Mesenchymal stem cell (in vitro differentiated cells and primary cell): ENCODE measurements at regions not wholly inside any gene's neighbourhood (a gene's known extent, or its start where the extent isn't known, plus 50 kb on each side); places are given as distances from the start of the nearest gene placed in this dataset.

Experiments
- DNase-seq: peaks from one replicate; pipeline ENCODE4 v3.0.0-alpha.2; 2013
- H2AFZ ChIP-seq: one replicate; pipeline ENCODE4 v1.6.1; 2013; ENCODE audit warnings: low read depth, mild to moderate bottlenecking, control low read depth, inconsistent platforms, low read length, moderate library complexity
- H2AK5ac ChIP-seq: 2 replicates; pipeline ENCODE4 v1.6.1; 2013; ENCODE audit warnings: low read length, moderate library complexity, mild to moderate bottlenecking, inconsistent platforms; ENCODE audit not compliant: severe bottlenecking
- H2BK120ac ChIP-seq: one replicate; pipeline ENCODE4 v1.6.1; 2013; ENCODE audit warnings: low read depth, mild to moderate bottlenecking, inconsistent platforms, low read length, moderate library complexity
- H2BK12ac ChIP-seq, 2 experiments: one replicate each; pipeline ENCODE4 v1.6.1; 2013; ENCODE audit warnings: inconsistent platforms in 2 of 2, low read length in 2 of 2, mild to moderate bottlenecking in 2 of 2, moderate library complexity in 2 of 2, control low read depth in 1 of 2
- H2BK15ac ChIP-seq: one replicate; pipeline ENCODE4 v1.6.1; 2013; ENCODE audit warnings: mild to moderate bottlenecking, low read depth, inconsistent platforms; ENCODE audit not compliant: poor library complexity, severe bottlenecking
- H2BK5ac ChIP-seq: 2 replicates; pipeline ENCODE4 v1.6.1; 2013; ENCODE audit warnings: low read depth, mild to moderate bottlenecking, low read length, control low read depth, inconsistent platforms; ENCODE audit not compliant: poor library complexity, severe bottlenecking
- H3K14ac ChIP-seq, 2 experiments: one replicate each; pipeline ENCODE4 v1.6.1; 2013; ENCODE audit warnings: inconsistent platforms in 2 of 2, low read length in 2 of 2, control low read depth in 1 of 2, mild to moderate bottlenecking in 1 of 2, moderate library complexity in 1 of 2
- H3K18ac ChIP-seq, 2 experiments: one replicate each; pipeline ENCODE4 v1.6.1; 2013; ENCODE audit warnings: inconsistent platforms in 2 of 2, low read length in 2 of 2, control low read depth in 1 of 2, low read depth in 1 of 2, mild to moderate bottlenecking in 1 of 2
- H3K23ac ChIP-seq, 2 experiments: one replicate each; pipeline ENCODE4 v1.6.1; 2013; ENCODE audit warnings: inconsistent platforms in 2 of 2, low read length in 2 of 2, mild to moderate bottlenecking in 2 of 2, moderate library complexity in 2 of 2, control low read depth in 1 of 2
- H3K27ac ChIP-seq: 2 replicates; pipeline ENCODE4 v1.5.1; 2013; ENCODE audit warnings: mild to moderate bottlenecking, moderate library complexity, low read length, control low read depth, inconsistent platforms; ENCODE audit not compliant: poor library complexity, severe bottlenecking
- H3K27me3 ChIP-seq, 2 experiments: 2 replicates each; pipeline versions ENCODE4 v1.6.1 to v1.7.0; 2013; ENCODE audit warnings: low read length in 2 of 2, mild to moderate bottlenecking in 2 of 2, moderate library complexity in 2 of 2, control low read depth in 1 of 2, inconsistent platforms in 1 of 2; ENCODE audit not compliant: control insufficient read depth in 1 of 2, insufficient read depth in 1 of 2
- H3K36me3 ChIP-seq, 2 experiments: 2 replicates each; pipeline versions ENCODE4 v1.6.1 to v1.7.0; 2013; ENCODE audit warnings: low read length in 2 of 2, control low read depth in 1 of 2, inconsistent platforms in 1 of 2, low read depth in 1 of 2, mild to moderate bottlenecking in 1 of 2; ENCODE audit not compliant: insufficient read depth in 2 of 2, control insufficient read depth in 1 of 2
- H3K4ac ChIP-seq, 2 experiments: one replicate each; pipeline ENCODE4 v1.6.1; 2013; ENCODE audit warnings: inconsistent platforms in 2 of 2, low read length in 2 of 2, mild to moderate bottlenecking in 2 of 2, moderate library complexity in 2 of 2, control low read depth in 1 of 2, low read depth in 1 of 2
- H3K4me1 ChIP-seq: 2 replicates; pipeline ENCODE4 v1.6.1; 2013; ENCODE audit warnings: low read depth, low read length, control low read depth; ENCODE audit not compliant: control insufficient read depth, insufficient read depth
- H3K4me2 ChIP-seq: 2 replicates; pipeline ENCODE4 v1.6.1; 2013; ENCODE audit warnings: low read length, mild to moderate bottlenecking, inconsistent platforms; ENCODE audit not compliant: poor library complexity, severe bottlenecking
- H3K4me3 ChIP-seq, 2 experiments: 2 replicates each; pipeline versions ENCODE4 v1.5.1 to v1.7.0; 2013; ENCODE audit warnings: low read length in 2 of 2, mild to moderate bottlenecking in 2 of 2, control low read depth in 1 of 2, low read depth in 1 of 2; ENCODE audit not compliant: insufficient read depth in 1 of 2
- H3K79me1 ChIP-seq: replicated peaks from 2 replicates; pipeline ENCODE4 v1.6.1; 2013; ENCODE audit warnings: mild to moderate bottlenecking, control low read depth, low read length, inconsistent platforms; ENCODE audit not compliant: poor library complexity, severe bottlenecking
- H3K9ac ChIP-seq: 2 replicates; pipeline ENCODE4 v1.7.0; 2013; ENCODE audit warnings: mild to moderate bottlenecking, low read length, moderate library complexity
- H3K9me3 ChIP-seq: 2 replicates; pipeline ENCODE4 v1.7.0; 2013; ENCODE audit warnings: mild to moderate bottlenecking, low read length; ENCODE audit not compliant: control insufficient read depth
- H4K8ac ChIP-seq: one replicate; pipeline ENCODE4 v1.6.1; 2013; ENCODE audit warnings: inconsistent platforms, mild to moderate bottlenecking, low read length, moderate library complexity
- H4K91ac ChIP-seq: one replicate; pipeline ENCODE4 v1.6.1; 2013; ENCODE audit warnings: mild to moderate bottlenecking, low read length, inconsistent platforms
- WGBS: methylation state at CpG from one replicate; pipeline ENCODE4 v1.1.7; 2013; ENCODE audit warnings: mixed read lengths; 5-methylcytosine and 5-hydroxymethylcytosine counted together

- Histone ChIP-seq H2AK5ac (no peak overlapping the region), H3K27me3 (no peaks in the 10 kb centered on the region), H3K4ac (no peak overlapping the region), H3K4me1 (no peaks in the 10 kb centered on the region), H3K23ac (no peak overlapping the region), H3K27ac (no peak overlapping the region), H2BK15ac (no peak overlapping the region), H3K9me3 (peaks cover 7% of the 10 kb centered on the region), H3K4me2 (no peak overlapping the region), H2AFZ (no peak overlapping the region), H3K14ac (no peak overlapping the region), H4K91ac (no peak overlapping the region), H3K79me1 (no peaks in the 10 kb centered on the region), H3K18ac (no peak overlapping the region), H2BK5ac (no peak overlapping the region), H2BK120ac (no peak overlapping the region), H3K4me3 (no peak overlapping the region), H4K8ac (no peak overlapping the region), H3K36me3 (no peaks in the 10 kb centered on the region), H3K9ac (no peak overlapping the region), H2BK12ac (no peak overlapping the region)
- no peak for DNase-seq
- no CpG with 5 or more reads among the region's 3 CpGs for WGBS
Measured at GRCh38 chr3:38940394-38940793, 111.3 kb downstream of the SCN11A start.

- peaks cover 0 to 30% of the 10 kb centered on the region in 2 experiments for H3K27me3 ChIP-seq
- no peak overlapping the region for H3K14ac ChIP-seq
- H3K9ac ChIP-seq: no peak overlapping the region
- H3K27ac ChIP-seq: no peak overlapping the region
- H3K4me3 ChIP-seq: no peak overlapping the region
- DNase-seq: no peak
- no peak overlapping the region for H2AFZ ChIP-seq
- H3K18ac ChIP-seq: no peak overlapping the region
- H2AK5ac ChIP-seq: no peak overlapping the region
- H2BK5ac ChIP-seq: no peak overlapping the region
- H4K8ac ChIP-seq: no peak overlapping the region
- H3K79me1 ChIP-seq: no peaks in the 10 kb centered on the region
- WGBS: 69% methylated on average over 6 of the region's 6 CpGs
- H2BK12ac ChIP-seq: no peak overlapping the region
- H3K4ac ChIP-seq: no peak overlapping the region
- H2BK120ac ChIP-seq: no peak overlapping the region
- H3K4me2 ChIP-seq: no peak overlapping the region
- no peak overlapping the region for H3K23ac ChIP-seq
- no peak overlapping the region for H4K91ac ChIP-seq
- no peaks in the 10 kb centered on the region for H3K9me3 ChIP-seq
- H3K4me1 ChIP-seq: no peaks in the 10 kb centered on the region
- no peaks in the 10 kb centered on the region for H3K36me3 ChIP-seq
- H2BK15ac ChIP-seq: no peak overlapping the region
Measured at GRCh38 chr3:38925351-38925750, 109.3 kb upstream of the SCN10A start.

- Histone ChIP-seq H2BK15ac (no peak overlapping the region), H3K9me3 (no peaks in the 10 kb centered on the region), H4K91ac (no peak overlapping the region), H3K14ac (peak overlapping the region in 1 of 2 experiments; percentile 36), H3K23ac (no peak overlapping the region), H3K4me2 (no peak overlapping the region), H3K4me1 (no peaks in the 10 kb centered on the region), H4K8ac (no peak overlapping the region), H3K4me3 (no peak overlapping the region), H3K4ac (no peak overlapping the region), H3K27me3 (peaks cover 0 to 8% of the 10 kb centered on the region in 2 experiments), H2BK5ac (no peak overlapping the region), H3K18ac (no peak overlapping the region), H2AFZ (no peak overlapping the region), H2BK12ac (no peak overlapping the region), H3K9ac (no peak overlapping the region), H2AK5ac (no peak overlapping the region), H3K27ac (no peak overlapping the region), H3K79me1 (no peaks in the 10 kb centered on the region), H3K36me3 (no peaks in the 10 kb centered on the region), H2BK120ac (no peak overlapping the region)
- WGBS: 53% methylated on average over 1 of the region's 1 CpG
- DNase-seq: peak; percentile 28
Measured at GRCh38 chr3:38916706-38917105, 100.7 kb upstream of the SCN10A start.

GRCh38 chr3:38907426-38907825 is 91.4 kb upstream of the SCN10A start:
- no peaks in the 10 kb centered on the region for H3K79me1 ChIP-seq

More at GRCh38 chr3:38907426-38907825, 91.4 kb upstream of the SCN10A start:
- Histone ChIP-seq H3K4me1 (no peaks in the 10 kb centered on the region), H3K23ac (no peak overlapping the region), H2AFZ (no peak overlapping the region), H3K27me3 (peaks cover 5 to 6% of the 10 kb centered on the region in 2 experiments), H3K9ac (no peak overlapping the region), H3K4me3 (no peak overlapping the region), H3K14ac (no peak overlapping the region), H3K4ac (no peak overlapping the region), H2BK120ac (no peak overlapping the region), H2BK12ac (no peak overlapping the region), H2BK15ac (no peak overlapping the region), H3K4me2 (no peak overlapping the region), H3K36me3 (no peaks in the 10 kb centered on the region), H3K27ac (no peak overlapping the region), H3K18ac (no peak overlapping the region), H3K9me3 (no peaks in the 10 kb centered on the region), H4K8ac (no peak overlapping the region), H2BK5ac (no peak overlapping the region), H2AK5ac (no peak overlapping the region), H4K91ac (no peak overlapping the region)
- 71% methylated on average over 1 of the region's 1 CpG for WGBS
- DNase-seq: no peak
